GM21825 (cell line): ENCODE measurements at regions not wholly inside any gene's neighbourhood (a gene's known extent, or its start where the extent isn't known, plus 50 kb on each side); places are given as distances from the start of the nearest gene placed in this dataset.
"Not testable (repeated sequence)": the region's sequence is repeated elsewhere in the genome, so short reads cannot be mapped to it uniquely, and the experiment has no call there.

Experiments
- ATAC-seq: cut with Tn5 transposase; IDR thresholded peaks from one replicate; pipeline ENCODE4 v1.9.1; 2021; ENCODE audit warnings: mild to moderate bottlenecking, moderate library complexity; ENCODE audit not compliant: unreplicated experiment

- ATAC-seq: peak; percentile 58
Measured at GRCh38 chr17:27944546-27945332, 51.6 kb upstream of the LYRM9 start.

- no peak for ATAC-seq
Measured at GRCh38 chr17:27945333-27945616, 52.1 kb upstream of the LYRM9 start.

- ATAC-seq: no peak
Measured at GRCh38 chr17:27945953-27946352, 52.8 kb upstream of the LYRM9 start.

GRCh38 chr17:27946513-27946912, 53.3 kb upstream of the LYRM9 start:
- no peak for ATAC-seq

- ATAC-seq: no peak
Measured at GRCh38 chr17:27947005-27947406, 53.8 kb upstream of the LYRM9 start.

GRCh38 chr17:27949304-27949703, 56.1 kb upstream of the LYRM9 start:
- ATAC-seq: no peak

- ATAC-seq: not testable (repeated sequence)
Measured at GRCh38 chr17:27950225-27950624, 57.1 kb upstream of the LYRM9 start.

- no peak for ATAC-seq
Measured at GRCh38 chr17:27950995-27951394, 57.8 kb upstream of the LYRM9 start.

- no peak for ATAC-seq
Measured at GRCh38 chr17:27951872-27952271, 58.7 kb upstream of the LYRM9 start.

- ATAC-seq: no peak
Measured at GRCh38 chr17:27952366-27952765, 59.2 kb upstream of the LYRM9 start.

GRCh38 chr17:27954548-27955495, 61.7 kb upstream of the LYRM9 start:
- no peak for ATAC-seq

- no peak for ATAC-seq
Measured at GRCh38 chr17:27956601-27957445, 63.7 kb upstream of the LYRM9 start.

- not testable (repeated sequence) for ATAC-seq
Measured at GRCh38 chr17:27957446-27957793, 64.3 kb upstream of the LYRM9 start.

GRCh38 chr17:27958708-27959381, 65.7 kb upstream of the LYRM9 start:
- ATAC-seq: no peak

GRCh38 chr17:27959382-27959709, 66.2 kb upstream of the LYRM9 start:
- no peak for ATAC-seq

GRCh38 chr17:27960183-27960849, 67.2 kb upstream of the LYRM9 start:
- no peak for ATAC-seq

- ATAC-seq: not testable (repeated sequence)
Measured at GRCh38 chr17:27962581-27962980, 69.4 kb upstream of the LYRM9 start.

- ATAC-seq: no peak
Measured at GRCh38 chr17:27965224-27965623, 72.1 kb upstream of the LYRM9 start.

GRCh38 chr17:27968206-27968732, 74.2 kb upstream of the NLK start:
- ATAC-seq: no peak

GRCh38 chr17:27970587-27970986, 71.9 kb upstream of the NLK start:
- no peak for ATAC-seq
